ENCODE measurements at regions not wholly inside any gene's neighbourhood (a gene's known extent, or its start where the extent isn't known, plus 50 kb on each side); places are given as distances from the start of the nearest gene placed in this dataset.
A peak's percentile ranks its signal among the peaks of the same experiment; 100 is the strongest.

GRCh38 chr6:41426438-41426851 is 91.0 kb downstream of the NCR2 start:
- H3K27me3 Mint-ChIP-seq (ENCODE audit: insufficient read depth, low read depth): peaks cover 24% of the 10 kb centered on the region
- Histone ChIP-seq H3K9ac (no peak overlapping the region), H3K9me3 (ENCODE audit: low read depth) (no peaks in the 10 kb centered on the region), H3K36me3 (no peaks in the 10 kb centered on the region), H3K27ac (no peak overlapping the region), H3K4me1 (peaks cover 44% of the 10 kb centered on the region), H2AFZ (replicated peaks) (no peak overlapping the region), H3F3A (ENCODE audit: low read depth) (peaks cover 44% of the 10 kb centered on the region), H3K79me2 (ENCODE audit: low read depth) (no peaks in the 10 kb centered on the region), H3K4me2 (peak overlapping the region; percentile 99), H3K4me3 (peak overlapping the region; percentile 59), H3K27me3 (peaks cover 98% of the 10 kb centered on the region), H4K20me1 (ENCODE audit: low read depth) (peaks cover 38% of the 10 kb centered on the region)
- DNase-seq (ENCODE audit: low spot score): peak; percentile 61
- H3K36me3 Mint-ChIP-seq: no peaks in the 10 kb centered on the region
- no peak overlapping the region for H3K4me3 Mint-ChIP-seq
- peaks cover 24% of the 10 kb centered on the region for H3K4me1 Mint-ChIP-seq
- H3K9me3 Mint-ChIP-seq: no peaks in the 10 kb centered on the region
- H3K27ac Mint-ChIP-seq: no peak overlapping the region
- TF ChIP-seq EZH2phosphoT487 (IDR thresholded peaks at IDR 0.05) (no peak), EZH2 (IDR thresholded peaks at IDR 0.05) (no peak), CTCF (IDR thresholded peaks at IDR 0.05) (no peak)

GRCh38 chr6:41426888-41427641 is 91.7 kb downstream of the NCR2 start:
- Histone ChIP-seq H3K9me3 (ENCODE audit: low read depth) (no peaks in the 10 kb centered on the region), H2AFZ (replicated peaks) (no peak overlapping the region), H4K20me1 (ENCODE audit: low read depth) (peaks cover 38% of the 10 kb centered on the region), H3K4me3 (peak overlapping the region; percentile 59), H3K27me3 (peaks cover 97% of the 10 kb centered on the region), H3K4me1 (peaks cover 44% of the 10 kb centered on the region), H3K27ac (no peak overlapping the region), H3K4me2 (peak overlapping the region; percentile 99), H3F3A (ENCODE audit: low read depth) (peaks cover 44% of the 10 kb centered on the region), H3K36me3 (no peaks in the 10 kb centered on the region), H3K9ac (no peak overlapping the region), H3K79me2 (ENCODE audit: low read depth) (no peaks in the 10 kb centered on the region)
- H3K4me1 Mint-ChIP-seq: peaks cover 23% of the 10 kb centered on the region
- H3K4me3 Mint-ChIP-seq: no peak overlapping the region
- peak; percentile 20 for TF ChIP-seq EZH2phosphoT487 (IDR thresholded peaks at IDR 0.05)
- TF ChIP-seq CTCF (IDR thresholded peaks at IDR 0.05): peak; percentile 11
- peak; percentile 82 for TF ChIP-seq EZH2 (IDR thresholded peaks at IDR 0.05)
- DNase-seq (ENCODE audit: low spot score): peak; percentile 38
- H3K27me3 Mint-ChIP-seq (ENCODE audit: insufficient read depth, low read depth): peaks cover 27% of the 10 kb centered on the region
- H3K9me3 Mint-ChIP-seq: no peaks in the 10 kb centered on the region
- H3K36me3 Mint-ChIP-seq: no peaks in the 10 kb centered on the region
- no peak overlapping the region for H3K27ac Mint-ChIP-seq

- H3K79me2 ChIP-seq (ENCODE audit: low read depth): no peaks in the 10 kb centered on the region
- no peak overlapping the region for H3K9ac ChIP-seq
- Mint-ChIP-seq H3K27me3 (ENCODE audit: insufficient read depth, low read depth) (peaks cover 26% of the 10 kb centered on the region), H3K9me3 (no peaks in the 10 kb centered on the region), H3K27ac (no peak overlapping the region), H3K36me3 (no peaks in the 10 kb centered on the region), H3K4me3 (peak overlapping the region; percentile 64), H3K4me1 (peaks cover 21% of the 10 kb centered on the region)
- H2AFZ ChIP-seq (replicated peaks): no peak overlapping the region
- TF ChIP-seq EZH2 (IDR thresholded peaks at IDR 0.05) (peak; percentile 44), CTCF (IDR thresholded peaks at IDR 0.05) (no peak), EZH2phosphoT487 (IDR thresholded peaks at IDR 0.05) (peak; percentile 13)
- H3K27me3 ChIP-seq: peaks cover 93% of the 10 kb centered on the region
- H3K27ac ChIP-seq: no peak overlapping the region
- H3F3A ChIP-seq (ENCODE audit: low read depth): peaks cover 44% of the 10 kb centered on the region
- peaks cover 38% of the 10 kb centered on the region for H4K20me1 ChIP-seq (ENCODE audit: low read depth)
- H3K36me3 ChIP-seq: no peaks in the 10 kb centered on the region
- H3K4me3 ChIP-seq: peak overlapping the region; percentile 59
- peak; percentile 67 for DNase-seq (ENCODE audit: low spot score)
- no peaks in the 10 kb centered on the region for H3K9me3 ChIP-seq (ENCODE audit: low read depth)
- peaks cover 44% of the 10 kb centered on the region for H3K4me1 ChIP-seq
- peak overlapping the region; percentile 99 for H3K4me2 ChIP-seq
These were observed 92.4 kb downstream of the NCR2 start for GRCh38 chr6:41427642-41428335.
